HG03575 (cell line): ENCODE measurements at regions not wholly inside any gene's neighbourhood (a gene's known extent, or its start where the extent isn't known, plus 50 kb on each side); places are given as distances from the start of the nearest gene placed in this dataset.
"Not testable (repeated sequence)": the region's sequence is repeated elsewhere in the genome, so short reads cannot be mapped to it uniquely, and the experiment has no call there.

ENCODE experiments used
- ATAC-seq: cut with Tn5 transposase; IDR thresholded peaks from one replicate; pipeline ENCODE4 v1.9.1; 2021; ENCODE audit not compliant: unreplicated experiment, insufficient number of reproducible peaks, low FRiP score; ENCODE audit errors: extremely low read depth

DNA sequence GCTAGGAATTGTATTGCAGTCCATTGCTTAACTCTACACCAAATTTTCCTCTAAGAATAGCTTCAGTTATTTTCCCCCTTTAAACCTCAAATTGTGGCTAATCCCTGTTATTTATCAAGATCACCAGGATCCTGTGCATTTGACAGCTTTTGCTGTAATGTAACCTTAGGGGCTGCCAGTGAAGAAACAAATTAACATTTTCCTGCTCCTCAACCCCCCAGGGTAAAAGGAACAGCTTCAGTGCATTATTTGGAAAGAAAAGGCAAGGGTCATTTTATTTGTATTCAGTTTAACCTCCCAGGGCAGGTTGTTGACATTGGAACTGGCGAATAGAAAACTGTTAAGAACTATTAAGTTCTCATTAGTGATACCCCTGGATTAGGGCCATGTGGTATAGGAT lies 57.0 kb downstream of the PCDH20 start:
- ATAC-seq = no peak

DNA sequence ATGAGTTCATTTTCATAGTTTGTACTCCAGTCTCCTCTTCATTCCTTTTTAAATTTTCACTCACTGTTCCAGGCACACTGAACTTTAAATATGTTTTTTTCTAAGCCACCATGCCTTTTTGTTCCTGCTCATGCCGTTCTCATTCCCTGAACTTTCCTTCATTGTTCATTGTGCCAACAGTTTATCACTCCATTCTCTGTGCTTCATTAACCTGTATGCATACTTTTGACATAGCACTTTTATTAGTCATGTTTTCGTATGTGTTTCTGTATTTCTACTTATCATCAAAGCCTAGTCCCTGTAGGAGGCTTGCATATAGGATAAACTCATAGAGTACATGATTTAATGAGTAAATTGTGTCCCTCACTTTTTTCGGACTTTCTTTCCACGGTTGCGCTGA lies 65.3 kb downstream of the PCDH20 start:
- ATAC-seq = no peak

DNA sequence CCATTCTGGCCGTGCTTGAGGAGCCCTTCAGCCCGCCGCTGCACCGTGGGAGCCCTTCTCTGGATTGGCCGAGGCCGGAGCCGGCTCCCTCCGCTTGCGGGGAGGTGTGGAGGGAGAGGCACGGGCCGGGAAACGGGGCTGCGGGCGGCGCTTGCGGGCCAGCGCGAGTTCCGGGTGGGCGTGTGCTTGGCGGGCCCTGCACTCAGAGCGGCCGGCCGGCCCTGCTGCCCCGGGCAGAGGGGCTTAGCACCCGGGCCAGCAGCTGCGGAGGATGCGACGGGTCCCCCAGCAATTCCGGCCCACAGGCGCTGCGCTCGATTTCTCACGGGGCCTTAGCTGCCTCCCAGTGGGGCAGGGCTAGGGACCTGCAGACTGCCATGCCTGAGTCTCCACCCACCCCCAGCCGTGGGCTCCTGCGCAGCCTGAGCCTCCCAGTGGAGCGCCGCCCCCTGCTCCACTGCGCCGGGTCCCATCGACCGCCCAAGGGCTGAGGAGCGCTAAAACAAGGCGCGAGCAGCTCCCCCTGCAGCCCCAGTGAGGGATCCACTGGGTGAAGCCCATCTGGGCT lies 76.5 kb downstream of the PCDH20 start:
- no peak for ATAC-seq

DNA sequence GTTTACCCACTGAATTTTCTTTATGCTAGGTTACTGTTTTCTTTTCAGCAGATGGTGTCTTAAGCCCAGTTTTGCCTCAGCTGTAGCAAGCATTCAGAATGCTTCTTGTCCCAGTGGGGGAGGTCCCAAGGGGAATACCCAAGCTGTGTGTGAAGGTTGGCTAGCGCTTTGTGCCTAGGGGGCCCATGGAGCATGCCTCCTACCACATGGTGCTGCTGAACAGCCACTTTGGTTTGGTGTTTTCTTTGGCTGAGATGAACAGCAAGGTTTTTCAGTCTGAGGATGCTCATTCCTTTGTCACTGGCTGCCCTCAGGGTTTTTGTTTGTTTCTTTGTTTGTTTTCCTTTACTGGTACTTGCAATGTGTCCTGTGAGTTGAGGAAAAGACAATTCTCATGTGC lies 99.0 kb downstream of the PCDH20 start:
- no peak for ATAC-seq

DNA sequence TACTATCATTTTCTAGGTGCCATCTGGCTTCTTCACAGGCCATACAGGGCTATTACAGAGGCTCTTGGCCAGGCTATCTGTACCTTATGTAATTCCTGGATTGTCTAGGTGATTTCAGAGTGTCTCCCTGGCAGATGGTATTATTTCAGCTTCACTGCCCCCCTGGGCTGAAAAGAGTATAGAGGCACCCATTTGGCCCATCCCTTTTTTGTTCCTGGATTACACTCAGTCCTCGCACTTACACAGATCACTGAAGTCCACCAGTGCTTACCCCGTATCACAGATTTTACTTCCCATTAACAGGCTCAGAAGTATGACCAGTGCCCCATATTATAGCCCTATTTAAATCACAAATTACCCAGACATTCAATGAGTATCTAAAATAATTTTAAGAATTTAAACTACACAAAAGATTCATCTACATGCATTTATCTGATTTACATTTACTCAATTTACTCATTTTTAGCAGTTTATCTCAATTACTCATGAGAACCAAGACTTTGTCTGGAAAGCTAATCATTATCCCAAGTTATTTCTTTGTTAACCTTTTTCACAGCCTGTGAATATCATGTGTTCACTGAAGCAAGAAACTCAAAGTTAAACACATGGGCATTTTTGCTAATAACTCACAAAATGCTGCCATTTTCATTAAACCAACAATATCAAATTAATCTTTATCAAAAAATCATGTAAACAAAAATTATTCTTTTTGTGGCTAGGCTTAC lies 121.0 kb downstream of the PCDH20 start:
- ATAC-seq = no peak

DNA sequence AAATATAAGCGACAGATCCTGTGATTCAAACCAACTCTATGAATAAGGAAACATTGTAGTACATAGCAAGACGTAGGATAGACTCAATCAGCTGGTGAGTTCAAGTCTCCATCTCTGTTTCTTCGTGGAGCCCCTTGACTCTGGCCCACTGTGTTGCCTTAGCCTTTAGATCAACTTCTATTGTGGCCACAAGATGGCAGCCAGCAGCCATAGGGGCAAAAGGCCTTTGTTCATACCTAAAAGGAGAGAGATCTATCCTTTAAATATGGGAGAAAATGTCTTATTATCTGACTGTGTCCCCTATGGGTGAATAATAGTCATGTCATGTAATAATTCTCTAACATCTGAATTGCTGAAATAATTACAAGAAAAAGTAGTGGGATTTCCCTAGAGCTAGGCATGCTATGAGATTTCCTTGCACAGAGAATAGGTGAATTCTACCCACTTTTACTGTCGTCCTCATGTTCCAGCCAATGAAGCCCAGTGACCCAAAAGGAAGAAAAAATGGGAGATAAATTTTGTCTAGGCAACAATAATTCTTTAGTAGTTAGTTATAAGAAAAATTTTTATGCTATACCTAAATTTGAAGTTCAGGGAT lies 129.4 kb downstream of the PCDH20 start:
- no peak for ATAC-seq

DNA sequence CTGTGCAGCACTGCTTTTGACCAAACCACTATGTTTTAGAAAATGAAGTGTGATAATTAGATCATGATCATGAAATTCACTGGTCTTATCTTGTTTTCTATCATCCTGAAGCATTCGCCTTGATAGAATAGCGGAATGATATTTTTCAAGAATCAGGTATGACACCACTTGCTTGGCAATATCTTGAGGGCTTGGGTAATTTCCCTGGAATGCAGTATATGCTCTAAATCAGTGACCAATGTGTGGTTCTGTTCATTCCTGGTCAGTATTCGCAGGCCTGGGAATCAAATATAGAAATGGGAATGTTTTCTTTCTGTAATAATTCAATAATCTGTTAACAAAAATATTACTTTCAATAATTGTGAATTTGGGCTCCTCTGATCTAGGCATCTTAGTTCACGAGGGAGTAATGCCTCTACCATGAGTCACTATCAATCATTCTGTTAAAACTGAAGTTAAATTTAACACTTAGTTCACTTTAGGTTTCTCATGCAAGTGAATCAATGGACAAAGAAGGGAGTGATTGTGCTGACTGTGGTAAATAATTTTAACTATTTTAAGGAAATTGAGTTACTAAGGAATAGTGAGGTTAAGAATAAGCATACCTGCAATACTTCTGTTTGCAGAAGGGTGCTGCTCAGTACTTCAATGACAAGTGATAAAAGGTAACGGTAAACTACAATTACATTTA lies 137.9 kb downstream of the PCDH20 start:
- no peak for ATAC-seq

DNA sequence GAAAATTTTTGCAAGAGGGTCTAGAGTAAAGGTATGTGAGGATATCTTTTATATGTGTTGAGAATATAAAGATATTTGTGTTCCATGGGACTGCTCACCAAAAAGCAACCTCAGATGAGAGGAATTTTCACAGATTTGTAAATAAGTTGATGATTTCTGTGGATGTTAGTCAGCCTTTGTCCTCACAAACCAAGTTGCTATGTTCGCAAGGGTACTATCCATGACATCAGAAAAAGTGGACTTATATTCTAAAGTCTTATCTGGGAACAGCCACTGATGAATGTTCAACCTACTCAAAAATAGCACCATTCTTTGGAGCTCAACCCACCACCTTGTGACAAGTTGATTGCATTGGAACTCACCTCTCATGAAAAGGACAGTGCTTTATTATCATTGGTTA lies 138.6 kb downstream of the PCDH20 start:
- ATAC-seq = no peak

DNA sequence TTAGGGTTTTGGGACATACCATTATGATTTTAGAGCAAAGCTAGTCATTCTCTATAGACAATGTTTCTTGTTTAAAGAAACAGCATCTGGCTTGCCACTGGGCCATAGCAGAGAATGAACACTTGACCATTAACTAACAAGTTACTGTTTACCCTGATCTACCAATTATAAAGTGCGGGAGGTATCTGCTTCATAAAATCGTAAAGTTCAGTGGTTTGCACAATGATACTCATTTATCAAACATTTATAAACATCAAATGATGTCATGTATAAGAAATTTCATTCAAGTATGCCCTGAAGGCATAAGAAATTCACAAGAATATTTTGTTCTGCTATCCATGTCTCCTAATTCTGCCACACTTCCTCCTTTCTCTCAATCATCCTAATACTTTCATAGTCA lies 139.2 kb downstream of the PCDH20 start:
- no peak for ATAC-seq

DNA sequence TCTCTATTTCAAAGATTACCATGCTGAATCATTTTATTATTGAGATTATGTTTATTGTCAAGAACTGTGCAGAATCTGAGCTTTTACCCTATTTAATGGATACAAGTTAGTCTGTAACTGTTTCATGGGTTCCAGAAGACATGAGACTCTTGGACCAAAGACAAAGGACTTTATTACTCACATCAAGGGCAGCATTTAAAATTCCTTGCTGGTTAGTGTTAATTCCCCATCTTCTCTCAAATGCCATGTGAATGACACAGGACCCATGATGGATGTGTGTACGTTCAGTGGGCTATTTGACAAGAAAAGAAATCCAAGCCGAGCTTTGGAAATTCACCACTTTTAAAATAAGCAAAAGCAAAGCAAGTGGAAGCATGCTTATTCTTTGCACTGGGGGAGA lies 139.9 kb downstream of the PCDH20 start:
- ATAC-seq = no peak

DNA sequence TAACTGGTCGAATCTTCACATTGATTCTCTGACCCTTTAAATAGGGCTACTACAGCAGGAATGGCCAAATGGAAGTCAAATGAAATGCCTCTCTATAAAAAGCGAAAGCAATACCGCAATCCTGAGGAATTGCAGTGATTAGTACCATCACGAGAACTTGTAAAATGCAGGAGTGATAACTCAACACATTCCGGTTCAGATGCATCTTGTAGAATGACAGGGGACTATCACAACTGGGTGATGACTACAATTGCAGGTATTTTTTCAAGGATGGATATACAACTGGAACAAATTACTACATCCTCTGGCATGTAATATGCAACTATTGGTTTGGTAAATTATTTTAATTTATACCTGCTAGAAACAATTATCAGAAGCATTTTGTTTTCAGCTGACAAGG lies 140.4 kb downstream of the PCDH20 start:
- ATAC-seq = no peak

DNA sequence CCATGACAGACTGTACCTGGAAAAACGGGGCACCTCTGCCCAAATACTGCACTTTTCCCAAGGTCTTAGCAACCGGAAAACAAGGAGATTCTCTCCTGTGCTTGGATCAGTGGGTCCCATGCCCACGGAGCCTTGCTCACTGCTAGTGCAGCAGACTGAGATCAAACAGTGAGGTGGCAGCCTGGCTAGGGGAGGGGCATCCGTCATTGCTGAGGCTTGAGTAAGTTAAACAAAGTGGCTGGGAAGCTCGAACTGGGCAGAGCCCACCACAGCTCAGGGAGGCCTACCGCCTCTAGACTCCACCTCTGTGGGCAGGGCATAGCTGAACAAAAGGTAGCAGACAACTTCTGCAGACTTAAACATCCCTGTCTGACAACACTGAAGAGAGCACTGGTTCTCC lies 148.8 kb downstream of the PCDH20 start:
- ATAC-seq = not testable (repeated sequence)

DNA sequence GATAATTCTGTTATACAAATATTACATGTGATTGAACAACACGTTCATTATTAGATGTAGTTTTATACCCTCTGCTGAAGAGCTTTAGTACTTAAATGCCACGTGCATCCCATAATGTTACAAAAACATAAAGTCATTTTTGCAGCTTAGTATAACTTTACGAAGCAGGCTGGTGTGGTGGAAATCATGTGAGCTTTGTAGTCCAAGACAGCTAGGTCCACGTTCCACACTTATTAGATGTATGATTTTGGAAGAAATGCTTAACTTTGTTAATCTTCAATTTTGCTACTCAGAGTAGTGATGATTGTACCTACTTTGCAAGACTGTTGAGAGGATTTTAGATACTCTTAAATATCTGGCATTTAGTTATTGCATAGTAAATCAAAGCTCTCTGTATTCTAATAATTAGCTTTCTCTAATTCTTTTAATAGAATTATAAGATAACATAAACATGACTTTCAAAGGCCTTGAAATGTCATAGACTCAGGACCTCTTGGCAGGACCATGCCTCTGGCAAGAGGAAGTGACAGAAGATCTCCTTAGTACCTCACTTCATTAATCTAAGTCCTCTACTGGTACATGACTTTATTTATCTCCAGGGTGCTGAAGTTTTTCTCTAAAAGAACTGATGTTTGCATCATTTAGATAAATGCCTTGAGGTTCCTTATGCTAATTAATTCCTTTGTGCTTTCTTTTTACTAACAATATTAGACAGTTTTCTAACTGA lies 153.7 kb downstream of the PCDH20 start:
- ATAC-seq = no peak

DNA sequence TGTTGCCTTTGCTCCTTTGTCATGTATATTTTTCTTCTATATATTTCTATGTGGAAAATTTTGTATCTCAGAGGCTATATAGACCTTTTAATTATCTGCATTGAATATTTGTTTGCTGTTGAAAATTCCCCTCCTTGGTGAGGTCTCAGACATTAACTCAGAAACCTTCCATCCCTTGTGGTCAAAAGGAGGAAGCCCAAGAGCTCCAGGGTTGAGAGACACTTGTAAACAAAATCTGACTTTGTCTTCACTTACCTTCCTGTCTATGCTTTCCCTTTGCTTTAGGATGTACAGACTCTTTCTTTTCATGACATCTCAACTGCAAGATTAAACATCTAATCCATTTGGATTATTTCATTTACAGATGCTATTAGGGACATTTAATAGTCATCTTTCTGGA lies 157.5 kb downstream of the PCDH20 start:
- ATAC-seq = peak; percentile 45

DNA sequence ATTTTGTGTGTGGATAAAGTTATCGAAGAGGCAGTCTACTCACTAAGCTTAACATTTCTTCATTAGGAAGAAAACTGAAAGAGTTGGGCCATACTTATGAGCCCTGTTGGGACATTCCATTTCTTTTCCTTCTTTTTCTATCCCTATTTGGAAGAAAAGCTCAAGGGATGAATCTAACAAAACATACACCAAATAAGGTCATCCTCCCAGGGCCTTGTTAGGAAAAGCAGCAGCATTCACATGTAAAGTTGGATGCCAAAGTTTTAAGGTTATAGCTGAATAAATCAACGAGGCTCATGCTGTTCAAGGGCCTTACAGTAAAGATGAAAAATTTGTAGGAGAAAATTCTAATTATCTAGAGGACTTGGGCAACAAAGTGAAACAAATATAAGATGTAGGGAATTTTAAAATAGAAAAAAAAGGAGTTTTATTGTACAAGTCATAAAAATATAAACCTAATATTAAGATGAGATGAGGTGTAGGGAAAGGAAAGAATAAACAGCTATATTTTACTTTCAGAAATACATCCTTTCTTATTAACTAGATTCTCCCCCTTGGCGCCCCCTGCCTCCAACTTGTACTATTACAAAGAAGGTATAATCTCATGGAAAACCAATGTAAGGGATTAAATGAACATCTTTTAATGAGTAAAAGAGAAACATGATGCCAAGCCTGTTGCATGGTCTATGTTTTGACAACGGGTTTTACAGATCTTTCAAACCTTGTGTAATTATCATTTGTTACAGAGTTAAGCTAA lies 160.4 kb downstream of the PCDH20 start:
- ATAC-seq = no peak

DNA sequence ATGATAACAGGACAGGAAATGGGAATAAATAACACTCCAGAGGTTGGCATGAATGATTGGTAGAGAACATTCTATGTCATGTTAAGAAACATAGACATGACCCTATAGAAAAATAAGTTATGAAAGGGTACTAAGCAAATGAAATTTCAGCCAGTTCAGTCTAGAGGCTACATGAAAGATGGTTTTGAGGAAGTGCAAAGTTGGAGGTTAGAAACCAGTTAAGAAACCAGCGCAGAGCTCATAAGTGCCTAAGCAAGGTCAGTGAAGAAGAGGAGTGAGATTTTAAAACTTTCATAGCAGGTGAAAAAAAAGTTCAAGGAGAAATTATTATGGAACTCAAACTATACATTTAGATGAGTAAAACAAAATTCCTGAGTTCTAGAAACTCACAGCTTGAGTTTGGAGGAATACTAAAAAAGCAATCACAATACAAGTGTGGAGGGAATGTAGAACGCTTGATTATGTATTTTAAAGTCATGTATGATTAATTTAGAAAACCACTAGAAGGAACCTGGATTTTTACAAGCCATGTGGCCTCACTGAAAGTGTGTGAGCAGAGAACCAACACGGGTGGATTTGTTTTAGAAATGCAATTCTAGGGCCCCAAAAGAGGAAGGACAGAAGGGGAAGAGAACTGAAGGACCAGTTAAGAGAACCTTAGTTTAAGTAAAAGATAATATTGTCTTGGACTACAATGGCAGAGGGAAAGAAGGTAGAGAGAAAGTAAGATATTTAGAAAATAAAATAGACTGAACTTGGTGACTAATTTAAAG lies 162.4 kb downstream of the PCDH20 start:
- ATAC-seq = no peak

DNA sequence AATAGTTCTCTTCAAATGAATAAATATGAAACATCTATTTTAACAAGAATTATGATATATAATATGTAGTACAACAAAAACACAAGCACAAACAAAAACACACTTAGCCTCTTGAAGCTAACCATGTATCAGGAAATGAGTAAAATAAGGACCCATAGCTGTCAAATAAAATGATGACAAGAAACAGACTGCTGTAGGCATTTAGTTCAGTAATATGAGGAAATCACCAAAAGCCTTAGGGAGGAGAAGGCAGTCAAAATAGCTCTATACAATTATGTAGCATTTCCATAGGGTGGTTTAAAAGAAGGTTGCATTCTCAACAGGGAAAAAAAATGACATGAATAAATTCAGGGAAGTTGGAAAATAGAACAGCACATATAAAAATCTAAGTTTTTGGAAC lies 163.4 kb downstream of the PCDH20 start:
- no peak for ATAC-seq
